T-cell (primary cell): ENCODE measurements at regions not wholly inside any gene's neighbourhood (a gene's known extent, or its start where the extent isn't known, plus 50 kb on each side); places are given as distances from the start of the nearest gene placed in this dataset.

ENCODE experiments used
- ATAC-seq, 4 experiments: fragments of 200-7000 bp in 3 of 4; fragments of 150-1000 bp in 1 of 4; cut with Tn5 transposase; replicated peaks in 1 of 4; 1 replicate in 3 of 4; 2 replicates in 1 of 4; pipeline ENCODE4 v1.10.0; 2021; ENCODE audit warnings: moderate library complexity in 3 of 4, mild to moderate bottlenecking in 2 of 4, moderate number of reproducible peaks in 1 of 4
- CTCF ChIA-PET, 2 donors: fragments of 300-600 bp; sonication (Branson Sonifier 250); formaldehyde crosslinking; loops; one replicate each; lab custom pipeline; 2022; ENCODE audit warnings: antibody characterized with exemption in 2 of 2; lab: Charles Lee
- POLR2A ChIA-PET, 2 donors: fragments of 300-600 bp; sonication (Branson Sonifier 250); formaldehyde crosslinking; loops; one replicate each; lab custom pipeline; 2022; ENCODE audit warnings: antibody characterized with exemption in 2 of 2; lab: Charles Lee
- DNase-seq, 35 experiments: peaks; one replicate each; pipeline versions ENCODE4 v3.0.0 to v3.0.0-alpha.2; 2013 to 2023
- H3K27ac ChIP-seq: one replicate; pipeline ENCODE4 v1.5.1; 2013; ENCODE audit warnings: low read length
- H3K27me3 ChIP-seq, 2 experiments: replicated peaks in 1 of 2; 1 replicate in 1 of 2; 2 replicates in 1 of 2; pipeline versions ENCODE4 v1.6.1 to v1.7.0; 2013; ENCODE audit warnings: low read length in 1 of 2, mixed read lengths in 1 of 2; ENCODE audit not compliant: control insufficient read depth in 2 of 2, insufficient read depth in 2 of 2; ENCODE audit errors: extremely low read depth in 1 of 2
- H3K36me3 ChIP-seq, 2 donors: 1 replicate in 1 of 2; 2 replicates in 1 of 2; pipeline versions ENCODE4 v1.6.1 to v1.7.0; 2013; ENCODE audit warnings: low read length in 1 of 2; ENCODE audit not compliant: control insufficient read depth in 2 of 2, insufficient read depth in 1 of 2; ENCODE audit errors: extremely low read depth in 1 of 2
- H3K4me1 ChIP-seq, 2 experiments: 1 replicate in 1 of 2; 2 replicates in 1 of 2; pipeline versions ENCODE4 v1.6.1 to v1.7.0; 2013; ENCODE audit warnings: low read length in 2 of 2, mixed read lengths in 1 of 2; ENCODE audit not compliant: insufficient read depth in 2 of 2, control insufficient read depth in 1 of 2; ENCODE audit errors: extremely low read depth in 1 of 2
- H3K4me3 ChIP-seq, 2 donors: 1 replicate in 1 of 2; 2 replicates in 1 of 2; pipeline versions ENCODE4 v1.5.1 to v1.7.0; 2013; ENCODE audit warnings: mild to moderate bottlenecking in 2 of 2, low read length in 1 of 2, moderate library complexity in 1 of 2; ENCODE audit not compliant: control insufficient read depth in 1 of 2; ENCODE audit errors: extremely low read depth in 1 of 2
- H3K9me3 ChIP-seq: 2 replicates; pipeline ENCODE4 v1.7.0; 2013
- H3K27ac Mint-ChIP-seq, 2 donors: one replicate each; pipeline ENCODE4 v1.8.0; 2020 to 2021; ENCODE audit warnings: mild to moderate bottlenecking in 2 of 2, mixed read lengths in 2 of 2
- H3K27me3 Mint-ChIP-seq, 2 donors: one replicate each; pipeline ENCODE4 v1.8.0; 2021 to 2022; ENCODE audit warnings: mixed read lengths in 2 of 2
- H3K36me3 Mint-ChIP-seq: one replicate; pipeline ENCODE4 v1.8.0; 2021; ENCODE audit warnings: mixed read lengths
- H3K4me1 Mint-ChIP-seq, 3 donors: one replicate each; pipeline ENCODE4 v1.8.0; 2020 to 2022; ENCODE audit warnings: mixed read lengths in 3 of 3, mild to moderate bottlenecking in 1 of 3
- H3K4me3 Mint-ChIP-seq, 3 donors: one replicate each; pipeline ENCODE4 v1.8.0; 2020 to 2022; ENCODE audit warnings: mild to moderate bottlenecking in 3 of 3, mixed read lengths in 3 of 3, moderate library complexity in 3 of 3
- H3K9me3 Mint-ChIP-seq, 3 donors: one replicate each; pipeline ENCODE4 v1.8.0; 2020 to 2022; ENCODE audit warnings: mixed read lengths in 3 of 3
- WGBS: methylation state at CpG from one replicate; pipeline ENCODE4 v1.1.5; 2013; ENCODE audit warnings: missing lambda C conversion rate; ENCODE audit not compliant: insufficient coverage; 5-methylcytosine and 5-hydroxymethylcytosine counted together

GRCh38 chr14:44712024-44712815, 205.1 kb upstream of the FSCB start:
- 67% methylated on average over 5 of the region's 9 CpGs for WGBS

GRCh38 chr14:44701563-44702263, 194.6 kb upstream of the FSCB start:
- peaks cover 2 to 10% (median 8%) of the 10 kb centered on the region in 3 donors for H3K9me3 Mint-ChIP-seq
- no peaks in the 10 kb centered on the region for H3K27me3 Mint-ChIP-seq

More at GRCh38 chr14:44712024-44712815, 205.1 kb upstream of the FSCB start:
- Mint-ChIP-seq H3K9me3 (peaks cover 0 to 5% (median 0%) of the 10 kb centered on the region in 3 donors), H3K27ac (no peak overlapping the region), H3K36me3 (no peaks in the 10 kb centered on the region), H3K4me3 (no peak overlapping the region), H3K4me1 (no peaks in the 10 kb centered on the region), H3K27me3 (peaks cover 0 to 4% of the 10 kb centered on the region in 2 donors)
- Histone ChIP-seq H3K27me3 (peaks cover 0 to 5% of the 10 kb centered on the region in 2 experiments), H3K9me3 (peaks cover 4% of the 10 kb centered on the region), H3K27ac (no peak overlapping the region), H3K4me3 (no peak overlapping the region), H3K36me3 (no peaks in the 10 kb centered on the region), H3K4me1 (no peaks in the 10 kb centered on the region)
- CTCF ChIA-PET = interaction anchor here in 1 of 2 donors (0.6 kb wide), 1 partner anchor 87 kb away, joined by 3 read pairs; no protein-coding TSS in a partner anchor
- no peak for DNase-seq
- no peak for ATAC-seq
- POLR2A ChIA-PET = no interaction called here

GRCh38 chr14:44700694-44701093, 193.6 kb upstream of the FSCB start:
- Histone ChIP-seq H3K4me3 (no peak overlapping the region), H3K27ac (no peak overlapping the region), H3K36me3 (no peaks in the 10 kb centered on the region), H3K27me3 (peaks cover 0 to 3% of the 10 kb centered on the region in 2 experiments), H3K9me3 (no peaks in the 10 kb centered on the region), H3K4me1 (no peaks in the 10 kb centered on the region)
- peaks cover 2 to 11% (median 10%) of the 10 kb centered on the region in 3 donors for H3K9me3 Mint-ChIP-seq
- no peak for ATAC-seq
- POLR2A ChIA-PET = no interaction called here
- no peak overlapping the region for H3K27ac Mint-ChIP-seq
- H3K4me1 Mint-ChIP-seq = no peaks in the 10 kb centered on the region
- no peaks in the 10 kb centered on the region for H3K36me3 Mint-ChIP-seq
- WGBS = no CpG with 5 or more reads among the region's 1 CpG
- CTCF ChIA-PET = no interaction called here
- no peaks in the 10 kb centered on the region for H3K27me3 Mint-ChIP-seq
- no peak overlapping the region for H3K4me3 Mint-ChIP-seq
- DNase-seq = no peak

More at GRCh38 chr14:44701563-44702263, 194.6 kb upstream of the FSCB start:
- no peak overlapping the region for H3K27ac ChIP-seq
- no peak for ATAC-seq
- H3K4me3 ChIP-seq = no peak overlapping the region
- no peak for DNase-seq
- Mint-ChIP-seq H3K27ac (no peak overlapping the region), H3K4me1 (no peaks in the 10 kb centered on the region), H3K36me3 (no peaks in the 10 kb centered on the region), H3K4me3 (no peak overlapping the region)
- POLR2A ChIA-PET = no interaction called here
- no peaks in the 10 kb centered on the region for H3K9me3 ChIP-seq
- H3K4me1 ChIP-seq = no peaks in the 10 kb centered on the region
- no peaks in the 10 kb centered on the region for H3K36me3 ChIP-seq
- CTCF ChIA-PET = no interaction called here
- H3K27me3 ChIP-seq = peaks cover 0 to 3% of the 10 kb centered on the region in 2 experiments
- WGBS = 67% methylated on average over 3 of the region's 4 CpGs

GRCh38 chr14:44700184-44700583, 193.1 kb upstream of the FSCB start:
- no peak overlapping the region for H3K27ac Mint-ChIP-seq
- ChIA-PET CTCF (no interaction called here), POLR2A (no interaction called here)
- ATAC-seq (no peak), DNase-seq (no peak)
- H3K4me3 ChIP-seq = no peak overlapping the region
- no peaks in the 10 kb centered on the region for H3K36me3 Mint-ChIP-seq
- no CpG with 5 or more reads among the region's 2 CpGs for WGBS
- no peaks in the 10 kb centered on the region for H3K4me1 ChIP-seq
- H3K27me3 Mint-ChIP-seq = no peaks in the 10 kb centered on the region
- H3K9me3 Mint-ChIP-seq = peaks cover 2 to 13% (median 10%) of the 10 kb centered on the region in 3 donors
- no peaks in the 10 kb centered on the region for H3K36me3 ChIP-seq
- peaks cover 0 to 3% of the 10 kb centered on the region in 2 experiments for H3K27me3 ChIP-seq
- no peaks in the 10 kb centered on the region for H3K4me1 Mint-ChIP-seq
- H3K27ac ChIP-seq = no peak overlapping the region
- H3K4me3 Mint-ChIP-seq = no peak overlapping the region
- H3K9me3 ChIP-seq = no peaks in the 10 kb centered on the region

GRCh38 chr14:44699391-44699790, 192.3 kb upstream of the FSCB start:
- H3K9me3 ChIP-seq = no peaks in the 10 kb centered on the region
- Mint-ChIP-seq H3K4me3 (no peak overlapping the region), H3K27me3 (no peaks in the 10 kb centered on the region), H3K36me3 (no peaks in the 10 kb centered on the region), H3K4me1 (no peaks in the 10 kb centered on the region), H3K27ac (no peak overlapping the region), H3K9me3 (peaks cover 2 to 16% (median 10%) of the 10 kb centered on the region in 3 donors)
- ATAC-seq (no peak), DNase-seq (no peak)
- H3K4me1 ChIP-seq = no peaks in the 10 kb centered on the region
- no peak overlapping the region for H3K27ac ChIP-seq
- POLR2A ChIA-PET = no interaction called here
- H3K36me3 ChIP-seq = no peaks in the 10 kb centered on the region
- no CpG with 5 or more reads among the region's 2 CpGs for WGBS
- no peak overlapping the region for H3K4me3 ChIP-seq
- CTCF ChIA-PET = no interaction called here
- H3K27me3 ChIP-seq = peaks cover 0 to under 1% of the 10 kb centered on the region in 2 experiments

GRCh38 chr14:44669496-44669895, 162.4 kb upstream of the FSCB start:
- Histone ChIP-seq H3K4me3 (no peak overlapping the region), H3K27me3 (peaks cover 0 to 3% of the 10 kb centered on the region in 2 experiments), H3K27ac (no peak overlapping the region), H3K9me3 (no peaks in the 10 kb centered on the region), H3K36me3 (no peaks in the 10 kb centered on the region), H3K4me1 (no peaks in the 10 kb centered on the region)
- H3K27ac Mint-ChIP-seq = no peak overlapping the region
- H3K9me3 Mint-ChIP-seq = peaks cover 2 to 13% (median 11%) of the 10 kb centered on the region in 3 donors
- H3K27me3 Mint-ChIP-seq = no peaks in the 10 kb centered on the region
- H3K4me3 Mint-ChIP-seq = no peak overlapping the region
- H3K36me3 Mint-ChIP-seq = no peaks in the 10 kb centered on the region
- ATAC-seq (no peak), DNase-seq (no peak)
- WGBS = 67% methylated on average over 1 of the region's 3 CpGs
- ChIA-PET CTCF (no interaction called here), POLR2A (no interaction called here)
- H3K4me1 Mint-ChIP-seq = no peaks in the 10 kb centered on the region
